HUES48 (cell line): ENCODE measurements at regions not wholly inside any gene's neighbourhood (a gene's known extent, or its start where the extent isn't known, plus 50 kb on each side); places are given as distances from the start of the nearest gene placed in this dataset.
"Not testable (repeated sequence)": the region's sequence is repeated elsewhere in the genome, so short reads cannot be mapped to it uniquely, and the experiment has no call there.

ENCODE experiments used
- H3K27ac ChIP-seq: one replicate; pipeline ENCODE4 v1.7.0; 2013; ENCODE audit warnings: low read depth, low read length, inconsistent platforms
- H3K27me3 ChIP-seq: 2 replicates; pipeline ENCODE4 v1.6.1; 2013; ENCODE audit warnings: mild to moderate bottlenecking, low read length; ENCODE audit not compliant: control insufficient read depth, insufficient read depth
- H3K36me3 ChIP-seq: 2 replicates; pipeline ENCODE4 v1.6.1; 2013; ENCODE audit warnings: low read length; ENCODE audit not compliant: control insufficient read depth, insufficient read depth
- H3K4me1 ChIP-seq: 2 replicates; pipeline ENCODE4 v1.6.1; 2013; ENCODE audit warnings: mild to moderate bottlenecking, low read length; ENCODE audit not compliant: control insufficient read depth, insufficient read depth
- H3K4me3 ChIP-seq: 2 replicates; pipeline ENCODE4 v1.5.1; 2013; ENCODE audit warnings: mild to moderate bottlenecking, low read depth, low read length
- H3K9ac ChIP-seq: 2 replicates; pipeline ENCODE4 v1.6.1; 2013; ENCODE audit warnings: mild to moderate bottlenecking, low read depth, low read length, moderate library complexity
- H3K9me3 ChIP-seq: 2 replicates; pipeline ENCODE4 v1.6.1; 2013; ENCODE audit warnings: low read length; ENCODE audit not compliant: control insufficient read depth, insufficient read depth

- H3K9ac ChIP-seq, H3K36me3 ChIP-seq, H3K4me1 ChIP-seq, H3K9me3 ChIP-seq, H3K27ac ChIP-seq, H3K27me3 ChIP-seq, H3K4me3 ChIP-seq: not testable (repeated sequence)
These were observed 133.2 kb downstream of the ATXN3L start for GRCh38 chrX:13186643-13187042.

GRCh38 chrX:13180807-13181206 is 136.4 kb upstream of the FAM9C start:
- no peaks in the 10 kb centered on the region for H3K36me3 ChIP-seq
- no peaks in the 10 kb centered on the region for H3K27me3 ChIP-seq
- H3K9me3 ChIP-seq: no peaks in the 10 kb centered on the region
- no peak overlapping the region for H3K27ac ChIP-seq
- no peak overlapping the region for H3K4me3 ChIP-seq
- peaks cover 6% of the 10 kb centered on the region for H3K4me1 ChIP-seq
- no peak overlapping the region for H3K9ac ChIP-seq

- Histone ChIP-seq H3K27me3 (no peaks in the 10 kb centered on the region), H3K27ac (no peak overlapping the region), H3K9ac (no peak overlapping the region), H3K4me3 (no peak overlapping the region), H3K9me3 (no peaks in the 10 kb centered on the region), H3K36me3 (no peaks in the 10 kb centered on the region), H3K4me1 (peaks cover 6% of the 10 kb centered on the region)
These were observed 135.2 kb upstream of the FAM9C start for GRCh38 chrX:13179586-13179985.

GRCh38 chrX:13179100-13179499 is 134.7 kb upstream of the FAM9C start:
- peaks cover 6% of the 10 kb centered on the region for H3K4me1 ChIP-seq
- no peak overlapping the region for H3K27ac ChIP-seq
- H3K36me3 ChIP-seq: no peaks in the 10 kb centered on the region
- no peak overlapping the region for H3K4me3 ChIP-seq
- no peaks in the 10 kb centered on the region for H3K27me3 ChIP-seq
- no peak overlapping the region for H3K9ac ChIP-seq
- H3K9me3 ChIP-seq: no peaks in the 10 kb centered on the region

- H3K4me1 ChIP-seq: peaks cover 6% of the 10 kb centered on the region
- H3K27ac ChIP-seq: no peak overlapping the region
- no peaks in the 10 kb centered on the region for H3K36me3 ChIP-seq
- no peaks in the 10 kb centered on the region for H3K27me3 ChIP-seq
- no peaks in the 10 kb centered on the region for H3K9me3 ChIP-seq
- no peak overlapping the region for H3K9ac ChIP-seq
- H3K4me3 ChIP-seq: no peak overlapping the region
These were observed 133.6 kb upstream of the FAM9C start for GRCh38 chrX:13177921-13178566.

GRCh38 chrX:13175056-13175455 is 130.6 kb upstream of the FAM9C start:
- H3K9me3 ChIP-seq: no peaks in the 10 kb centered on the region
- H3K4me1 ChIP-seq: peaks cover 6% of the 10 kb centered on the region

GRCh38 chrX:13170966-13171558 is 126.6 kb upstream of the FAM9C start:
- H3K27me3 ChIP-seq: peaks cover 2% of the 10 kb centered on the region; the same call in 1 of the 2 replicates
- no peak overlapping the region for H3K27ac ChIP-seq
- no peaks in the 10 kb centered on the region for H3K36me3 ChIP-seq
- H3K4me3 ChIP-seq: no peak overlapping the region
- no peak overlapping the region for H3K9ac ChIP-seq
- H3K4me1 ChIP-seq: peaks cover 9% of the 10 kb centered on the region; the same call in 1 of the 2 replicates
- H3K9me3 ChIP-seq: 0 out of 2 replicates have a peak, but pooled peaks cover 3% of the 10 kb centered on the region

More at GRCh38 chrX:13175056-13175455, 130.6 kb upstream of the FAM9C start:
- Histone ChIP-seq H3K4me3 (no peak overlapping the region), H3K36me3 (no peaks in the 10 kb centered on the region), H3K27ac (no peak overlapping the region), H3K9ac (no peak overlapping the region), H3K27me3 (no peaks in the 10 kb centered on the region)

GRCh38 chrX:13169684-13170083 is 125.3 kb upstream of the FAM9C start:
- H3K9me3 ChIP-seq: 0 out of 2 replicates have a peak, but pooled peaks cover 3% of the 10 kb centered on the region
- H3K36me3 ChIP-seq: no peaks in the 10 kb centered on the region
- no peak overlapping the region for H3K4me3 ChIP-seq
- no peak overlapping the region for H3K9ac ChIP-seq
- H3K27me3 ChIP-seq: peaks cover 4% of the 10 kb centered on the region; the same call in 1 of the 2 replicates
- no peak overlapping the region for H3K27ac ChIP-seq
- H3K4me1 ChIP-seq: peaks cover 23% of the 10 kb centered on the region

GRCh38 chrX:13168269-13168668 is 123.8 kb upstream of the FAM9C start:
- Histone ChIP-seq H3K27ac (no peak overlapping the region), H3K27me3 (peaks cover 9% of the 10 kb centered on the region; the same call in 1 of the 2 replicates), H3K4me3 (no peak overlapping the region), H3K9ac (no peak overlapping the region), H3K9me3 (0 out of 2 replicates have a peak, but pooled peaks cover 3% of the 10 kb centered on the region), H3K36me3 (no peaks in the 10 kb centered on the region), H3K4me1 (peaks cover 37% of the 10 kb centered on the region)

GRCh38 chrX:13167481-13168231 is 123.2 kb upstream of the FAM9C start:
- Histone ChIP-seq H3K36me3 (no peaks in the 10 kb centered on the region), H3K9ac (no peak overlapping the region), H3K4me1 (peaks cover 43% of the 10 kb centered on the region), H3K9me3 (0 out of 2 replicates have a peak, but pooled peaks cover 3% of the 10 kb centered on the region), H3K4me3 (no peak overlapping the region), H3K27me3 (peaks cover 14% of the 10 kb centered on the region), H3K27ac (no peak overlapping the region)
